ENCODE measurements at regions not wholly inside any gene's neighbourhood (a gene's known extent, or its start where the extent isn't known, plus 50 kb on each side); places are given as distances from the start of the nearest gene placed in this dataset.

GRCh38 chr13:34696741-34697140, 245.3 kb upstream of the NBEA start:
- no peak for TF ChIP-seq CTCF (IDR thresholded peaks at IDR 0.05)
- no peak for TF ChIP-seq POLR2A (IDR thresholded peaks at IDR 0.05)

Measured in heart left ventricle (tissue), 13 donors.